ENCODE measurements at regions not wholly inside any gene's neighbourhood (a gene's known extent, or its start where the extent isn't known, plus 50 kb on each side); places are given as distances from the start of the nearest gene placed in this dataset.

- DNase-seq (ENCODE audit: low spot score) = no peak
- CTCF ChIA-PET = no interaction called here
- no peaks in the 10 kb centered on the region for H3K9me3 ChIP-seq (ENCODE audit: low read depth, low read length, poor library complexity, severe bottlenecking)
- no peak overlapping the region for H3K4me3 ChIP-seq (ENCODE audit: low read depth, low read length, poor library complexity, severe bottlenecking)
- intact Hi-C loops (cut with micrococcal nuclease; ENCODE audit: unreplicated experiment) = no loop called here
- H3K36me3 ChIP-seq (ENCODE audit: insufficient read depth, low read length, poor library complexity, severe bottlenecking) = no peaks in the 10 kb centered on the region
- no peaks in the 10 kb centered on the region for H3K27me3 ChIP-seq (replicated peaks; ENCODE audit: insufficient read depth, low read depth, low read length, poor library complexity)
- POLR2A ChIA-PET (ENCODE audit: low non-redundant PET) = no interaction called here
- no peak overlapping the region for H3K27ac ChIP-seq (ENCODE audit: low read depth, low read length, poor library complexity, severe bottlenecking)
- no peaks in the 10 kb centered on the region for H3K4me1 ChIP-seq (ENCODE audit: insufficient read depth, low read length, poor library complexity, severe bottlenecking)
- TF ChIP-seq EZH2 (IDR thresholded peaks at IDR 0.05; ENCODE audit: borderline replicate concordance, low read depth, low read length, poor library complexity, severe bottlenecking) (no peak), CTCF (conservative IDR thresholded peaks at IDR 0.05; ENCODE audit: low read depth, low read length) (no peak)
- no TSS peak for BruUV-seq (replicated peaks)
Measured at GRCh38 chr17:70473049-70473448, 303.7 kb downstream of the KCNJ2 start.

- CTCF ChIA-PET = no interaction called here
- no peak for DNase-seq (ENCODE audit: low spot score)
- Histone ChIP-seq H3K9me3 (ENCODE audit: low read depth, low read length, poor library complexity, severe bottlenecking) (no peaks in the 10 kb centered on the region), H3K4me1 (ENCODE audit: insufficient read depth, low read length, poor library complexity, severe bottlenecking) (no peaks in the 10 kb centered on the region), H3K27ac (ENCODE audit: low read depth, low read length, poor library complexity, severe bottlenecking) (no peak overlapping the region), H3K27me3 (replicated peaks; ENCODE audit: insufficient read depth, low read depth, low read length, poor library complexity) (no peaks in the 10 kb centered on the region), H3K36me3 (ENCODE audit: insufficient read depth, low read length, poor library complexity, severe bottlenecking) (no peaks in the 10 kb centered on the region), H3K4me3 (ENCODE audit: low read depth, low read length, poor library complexity, severe bottlenecking) (no peak overlapping the region)
- BruUV-seq (replicated peaks) = no TSS peak
- POLR2A ChIA-PET (ENCODE audit: low non-redundant PET) = no interaction called here
- no peak for TF ChIP-seq CTCF (conservative IDR thresholded peaks at IDR 0.05; ENCODE audit: low read depth, low read length)
- TF ChIP-seq EZH2 (IDR thresholded peaks at IDR 0.05; ENCODE audit: borderline replicate concordance, low read depth, low read length, poor library complexity, severe bottlenecking) = no peak
- intact Hi-C loops (cut with micrococcal nuclease; ENCODE audit: unreplicated experiment) = no loop called here
Measured at GRCh38 chr17:70476368-70476767, 307.0 kb downstream of the KCNJ2 start.

GRCh38 chr17:70478902-70479301, 309.6 kb downstream of the KCNJ2 start:
- no peaks in the 10 kb centered on the region for H3K4me1 ChIP-seq (ENCODE audit: insufficient read depth, low read length, poor library complexity, severe bottlenecking)
- TF ChIP-seq EZH2 (IDR thresholded peaks at IDR 0.05; ENCODE audit: borderline replicate concordance, low read depth, low read length, poor library complexity, severe bottlenecking) = no peak
- intact Hi-C loops (cut with micrococcal nuclease; ENCODE audit: unreplicated experiment) = no loop called here
- no peaks in the 10 kb centered on the region for H3K27me3 ChIP-seq (replicated peaks; ENCODE audit: insufficient read depth, low read depth, low read length, poor library complexity)
- ChIA-PET CTCF (no interaction called here), POLR2A (ENCODE audit: low non-redundant PET) (no interaction called here)
- no peak overlapping the region for H3K4me3 ChIP-seq (ENCODE audit: low read depth, low read length, poor library complexity, severe bottlenecking)
- H3K9me3 ChIP-seq (ENCODE audit: low read depth, low read length, poor library complexity, severe bottlenecking) = no peaks in the 10 kb centered on the region
- H3K27ac ChIP-seq (ENCODE audit: low read depth, low read length, poor library complexity, severe bottlenecking) = no peak overlapping the region
- no peaks in the 10 kb centered on the region for H3K36me3 ChIP-seq (ENCODE audit: insufficient read depth, low read length, poor library complexity, severe bottlenecking)
- DNase-seq (ENCODE audit: low spot score) = no peak
- no TSS peak for BruUV-seq (replicated peaks)

GRCh38 chr17:70479779-70480178, 310.4 kb downstream of the KCNJ2 start:
- intact Hi-C loops (cut with micrococcal nuclease; ENCODE audit: unreplicated experiment) = no loop called here
- ChIA-PET POLR2A (ENCODE audit: low non-redundant PET) (no interaction called here), CTCF (no interaction called here)
- H3K9me3 ChIP-seq (ENCODE audit: low read depth, low read length, poor library complexity, severe bottlenecking) = no peaks in the 10 kb centered on the region
- TF ChIP-seq CTCF (conservative IDR thresholded peaks at IDR 0.05; ENCODE audit: low read depth, low read length) (no peak), EZH2 (IDR thresholded peaks at IDR 0.05; ENCODE audit: borderline replicate concordance, low read depth, low read length, poor library complexity, severe bottlenecking) (no peak)
- no peaks in the 10 kb centered on the region for H3K4me1 ChIP-seq (ENCODE audit: insufficient read depth, low read length, poor library complexity, severe bottlenecking)
- H3K27me3 ChIP-seq (replicated peaks; ENCODE audit: insufficient read depth, low read depth, low read length, poor library complexity) = no peaks in the 10 kb centered on the region
- no TSS peak for BruUV-seq (replicated peaks)
- no peak for DNase-seq (ENCODE audit: low spot score)
- no peak overlapping the region for H3K27ac ChIP-seq (ENCODE audit: low read depth, low read length, poor library complexity, severe bottlenecking)
- H3K36me3 ChIP-seq (ENCODE audit: insufficient read depth, low read length, poor library complexity, severe bottlenecking) = no peaks in the 10 kb centered on the region
- no peak overlapping the region for H3K4me3 ChIP-seq (ENCODE audit: low read depth, low read length, poor library complexity, severe bottlenecking)
